Tibial nerve (tissue), 4 donors: ENCODE measurements at regions not wholly inside any gene's neighbourhood (a gene's known extent, or its start where the extent isn't known, plus 50 kb on each side); places are given as distances from the start of the nearest gene placed in this dataset.

Source experiments
- DNase-seq, 2 donors: peaks; one replicate each; pipeline ENCODE4 v3.0.0-alpha.2; 2019; ENCODE audit warnings: low spot score in 2 of 2
- H3K27ac ChIP-seq, 4 donors: fragments of 200-600 bp; sonication (generic) in 3 of 4; one replicate each; pipeline ENCODE4 v1.5.1; 2017 to 2019; ENCODE audit warnings: mild to moderate bottlenecking in 1 of 4
- H3K27me3 ChIP-seq, 2 donors: fragments of 200-600 bp; sonication (generic) in 1 of 2; one replicate each; pipeline versions ENCODE4 v1.5.1 to v1.6.0; 2017 to 2019
- H3K36me3 ChIP-seq, 3 donors: fragments of 200-600 bp; sonication (generic); one replicate each; pipeline ENCODE4 v1.5.1; 2018 to 2019
- H3K4me1 ChIP-seq, 4 donors: fragments of 200-600 bp; sonication (generic) in 3 of 4; one replicate each; pipeline ENCODE4 v1.5.1; 2017 to 2019
- H3K4me3 ChIP-seq, 4 donors: fragments of 200-600 bp; sonication (generic) in 3 of 4; one replicate each; pipeline ENCODE4 v1.5.1; 2017 to 2019; ENCODE audit warnings: mild to moderate bottlenecking in 1 of 4, moderate library complexity in 1 of 4
- H3K9me3 ChIP-seq, 4 donors: fragments of 200-600 bp; sonication (generic) in 3 of 4; one replicate each; pipeline ENCODE4 v1.5.1; 2017 to 2019
- EP300 ChIP-seq, 2 donors: sonication (generic); formaldehyde crosslinking; IDR thresholded peaks; one replicate each; pipeline ENCODE4 v1.6.1; 2017; ENCODE audit warnings: antibody characterized with exemption in 2 of 2, mild to moderate bottlenecking in 1 of 2
- POLR2A ChIP-seq, 2 donors: fragments of 450-650 bp; IDR thresholded peaks; one replicate each; pipeline ENCODE4 v1.6.1; 2017; ENCODE audit warnings: antibody characterized with exemption in 2 of 2, mild to moderate bottlenecking in 2 of 2, moderate library complexity in 2 of 2
- WGBS, 2 donors: methylation state at CpG; one replicate each; pipeline ENCODE4 v1.1.5; 2018; 5-methylcytosine and 5-hydroxymethylcytosine counted together
- TF ChIP-seq, protein P1 (sequence below), 5 experiments: fragments of 200-600 bp in 3 of 5; fragments of 450-650 bp in 2 of 5; sonication (generic) in 3 of 5; IDR thresholded peaks; one replicate each; pipeline ENCODE4 v1.5.1; 2016 to 2019; ENCODE audit warnings: antibody characterized with exemption in 5 of 5, mild to moderate bottlenecking in 3 of 5, moderate library complexity in 2 of 5

DNA sequence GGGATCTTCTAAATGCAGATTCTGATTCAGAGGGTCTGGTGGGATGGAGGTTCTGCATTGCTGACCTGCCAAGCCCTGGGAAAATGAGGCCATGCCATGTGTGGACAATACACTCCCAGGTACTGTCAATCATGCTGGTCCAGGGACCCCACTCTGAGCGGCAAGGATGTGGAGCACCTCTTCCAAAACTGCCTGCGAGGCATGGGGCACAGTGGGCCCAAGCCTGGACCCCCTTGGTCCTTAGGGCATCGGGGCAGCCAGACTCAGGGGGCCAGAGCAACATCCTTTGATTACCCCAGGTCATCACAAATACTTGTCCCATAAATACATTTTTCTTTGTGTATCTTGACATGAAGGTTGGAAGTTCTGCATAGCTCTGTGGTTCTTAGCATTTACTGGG lies 76.8 kb upstream of the NXT1 start:
- Histone ChIP-seq H3K27me3 (no peaks in the 10 kb centered on the region), H3K4me3 (no peak overlapping the region), H3K4me1 (peaks cover 0 to 5% (median 0%) of the 10 kb centered on the region in 4 donors), H3K9me3 (peaks cover 0 to 5% (median 0%) of the 10 kb centered on the region in 4 donors), H3K36me3 (no peaks in the 10 kb centered on the region), H3K27ac (no peak overlapping the region)
- 88 to 91% methylated on average over 2 to 3 of the region's 3 CpGs for WGBS, 2 donors
- DNase-seq, result no peak
- no peak for TF ChIP-seq POLR2A (IDR thresholded peaks at IDR 0.05)
- no peak for TF ChIP-seq EP300 (IDR thresholded peaks at IDR 0.05)
- TF ChIP-seq, protein P1, sequence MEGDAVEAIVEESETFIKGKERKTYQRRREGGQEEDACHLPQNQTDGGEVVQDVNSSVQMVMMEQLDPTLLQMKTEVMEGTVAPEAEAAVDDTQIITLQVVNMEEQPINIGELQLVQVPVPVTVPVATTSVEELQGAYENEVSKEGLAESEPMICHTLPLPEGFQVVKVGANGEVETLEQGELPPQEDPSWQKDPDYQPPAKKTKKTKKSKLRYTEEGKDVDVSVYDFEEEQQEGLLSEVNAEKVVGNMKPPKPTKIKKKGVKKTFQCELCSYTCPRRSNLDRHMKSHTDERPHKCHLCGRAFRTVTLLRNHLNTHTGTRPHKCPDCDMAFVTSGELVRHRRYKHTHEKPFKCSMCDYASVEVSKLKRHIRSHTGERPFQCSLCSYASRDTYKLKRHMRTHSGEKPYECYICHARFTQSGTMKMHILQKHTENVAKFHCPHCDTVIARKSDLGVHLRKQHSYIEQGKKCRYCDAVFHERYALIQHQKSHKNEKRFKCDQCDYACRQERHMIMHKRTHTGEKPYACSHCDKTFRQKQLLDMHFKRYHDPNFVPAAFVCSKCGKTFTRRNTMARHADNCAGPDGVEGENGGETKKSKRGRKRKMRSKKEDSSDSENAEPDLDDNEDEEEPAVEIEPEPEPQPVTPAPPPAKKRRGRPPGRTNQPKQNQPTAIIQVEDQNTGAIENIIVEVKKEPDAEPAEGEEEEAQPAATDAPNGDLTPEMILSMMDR (IDR thresholded peaks at IDR 0.05), result no peak

DNA sequence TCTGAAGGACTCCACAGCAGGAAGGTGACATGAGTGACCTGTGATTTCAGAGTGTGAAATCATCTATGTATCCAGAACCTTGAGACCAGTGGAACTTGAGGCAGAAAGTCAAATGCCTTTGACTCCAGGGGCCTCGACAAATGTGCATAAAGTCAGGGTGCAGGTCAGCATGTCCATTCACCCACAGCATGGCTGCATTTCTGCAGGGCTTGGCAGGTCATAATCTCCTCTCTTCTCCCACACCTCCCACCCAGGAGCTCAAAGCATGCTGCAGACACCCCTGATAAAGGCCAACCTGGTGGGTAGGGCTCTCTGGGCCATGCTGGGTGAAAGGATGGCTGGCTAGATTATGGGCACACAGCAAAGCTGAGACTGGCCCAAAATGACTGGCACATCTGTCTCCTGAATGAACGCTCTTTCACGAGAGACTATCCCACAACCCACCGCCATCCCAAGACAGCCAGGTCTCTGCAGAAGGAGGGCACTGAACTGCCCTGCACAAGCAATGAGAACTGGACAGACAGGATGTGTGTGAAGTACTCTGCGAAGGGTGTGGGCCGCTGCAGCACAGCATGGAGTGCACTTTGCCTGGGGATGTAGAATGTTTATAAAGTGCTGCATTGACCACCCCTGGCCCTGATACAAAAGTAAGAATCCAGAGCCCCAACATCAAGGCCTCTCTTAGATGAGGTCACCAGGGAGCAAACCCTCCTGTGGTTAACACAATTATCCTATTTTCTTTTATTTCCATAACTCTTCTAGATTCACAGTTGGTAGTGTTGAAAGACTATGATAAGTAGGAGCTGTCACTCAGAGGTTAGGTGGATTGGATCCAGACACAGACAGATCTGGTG lies 78.2 kb upstream of the NXT1 start:
- no peaks in the 10 kb centered on the region for H3K36me3 ChIP-seq
- no peak overlapping the region for H3K4me3 ChIP-seq
- H3K4me1 ChIP-seq, result peaks cover 0 to 5% (median 0%) of the 10 kb centered on the region in 4 donors
- WGBS, 2 donors, result 91 to 96% methylated on average over 6 of the region's 6 CpGs
- TF ChIP-seq POLR2A (IDR thresholded peaks at IDR 0.05), result no peak
- TF ChIP-seq, protein P1 (IDR thresholded peaks at IDR 0.05), result no peak
- H3K9me3 ChIP-seq, result peaks cover 0 to 13% (median 0%) of the 10 kb centered on the region in 4 donors
- H3K27ac ChIP-seq, result no peak overlapping the region
- no peaks in the 10 kb centered on the region for H3K27me3 ChIP-seq
- DNase-seq, result no peak

DNA sequence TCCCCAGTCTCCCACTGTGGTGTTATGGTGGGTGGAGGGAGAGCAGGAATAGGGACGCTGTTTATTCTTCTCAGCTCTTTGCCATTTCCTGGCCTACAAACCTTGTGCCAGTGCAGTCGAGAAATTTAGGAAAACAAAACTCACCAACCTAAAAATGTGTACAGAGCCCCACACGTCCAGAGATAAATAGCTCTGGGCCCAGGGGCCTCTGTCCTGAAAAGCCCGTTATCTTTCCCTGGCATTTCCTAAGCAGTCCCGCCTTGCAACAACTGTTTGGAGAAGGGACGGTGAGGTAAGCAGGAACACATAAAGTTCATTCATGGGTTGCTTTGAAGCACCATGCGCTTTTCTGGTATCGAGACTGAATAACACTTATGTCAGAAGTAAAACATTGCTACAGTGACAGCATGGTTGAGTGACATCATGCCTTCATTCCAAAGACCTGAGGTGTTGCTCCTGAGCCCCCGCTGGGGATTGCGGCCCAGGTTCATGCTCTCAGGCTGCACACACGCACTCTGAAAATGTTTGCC lies 80.1 kb upstream of the NXT1 start:
- H3K36me3 ChIP-seq, result no peaks in the 10 kb centered on the region
- no peak overlapping the region for H3K4me3 ChIP-seq
- no peaks in the 10 kb centered on the region for H3K27me3 ChIP-seq
- 56% methylated on average over 11 of the region's 11 CpGs for WGBS, 2 donors
- H3K9me3 ChIP-seq, result peaks cover 0 to 13% (median 0%) of the 10 kb centered on the region in 4 donors
- no peak for TF ChIP-seq POLR2A (IDR thresholded peaks at IDR 0.05)
- TF ChIP-seq EP300 (IDR thresholded peaks at IDR 0.05), result peak in 1 of 2 donors; percentile 11
- TF ChIP-seq, protein P1 (IDR thresholded peaks at IDR 0.05), result no peak
- no peak for DNase-seq
- peaks cover 0 to 5% (median 0%) of the 10 kb centered on the region in 4 donors for H3K4me1 ChIP-seq
- H3K27ac ChIP-seq, result peak overlapping the region in 2 of 4 donors; percentile 17 to 70

DNA sequence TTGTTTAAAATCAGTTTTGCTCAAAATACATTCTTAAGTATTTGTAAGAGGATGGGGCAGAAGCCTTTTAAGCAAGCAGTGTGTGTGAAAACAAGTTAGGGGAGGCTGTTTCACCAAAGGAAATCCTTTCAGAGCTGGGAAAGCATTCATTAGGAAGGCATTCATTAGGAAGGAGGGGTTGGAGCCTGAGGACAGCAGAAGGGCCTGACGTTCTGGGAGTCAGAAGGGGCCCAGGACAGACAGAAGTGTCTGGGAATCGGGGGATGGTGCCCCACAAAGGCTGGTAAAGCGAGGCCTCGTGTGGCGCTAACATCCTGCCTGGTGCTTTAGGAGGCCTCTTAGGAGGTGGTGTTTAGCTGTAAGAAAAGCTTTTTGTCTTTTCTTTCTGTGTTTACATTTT lies 80.6 kb upstream of the NXT1 start:
- DNase-seq, result no peak
- Histone ChIP-seq H3K9me3 (peaks cover 0 to 13% (median 0%) of the 10 kb centered on the region in 4 donors), H3K27me3 (no peaks in the 10 kb centered on the region), H3K27ac (peak overlapping the region in 2 of 4 donors; percentile 17 to 70), H3K36me3 (no peaks in the 10 kb centered on the region), H3K4me3 (no peak overlapping the region), H3K4me1 (peaks cover 0 to 5% (median 0%) of the 10 kb centered on the region in 4 donors)
- TF ChIP-seq, protein P1 (IDR thresholded peaks at IDR 0.05), result no peak
- TF ChIP-seq EP300 (IDR thresholded peaks at IDR 0.05) (no peak), POLR2A (IDR thresholded peaks at IDR 0.05) (no peak)
- WGBS, 2 donors, result 35 to 57% methylated on average over 5 of the region's 5 CpGs

DNA sequence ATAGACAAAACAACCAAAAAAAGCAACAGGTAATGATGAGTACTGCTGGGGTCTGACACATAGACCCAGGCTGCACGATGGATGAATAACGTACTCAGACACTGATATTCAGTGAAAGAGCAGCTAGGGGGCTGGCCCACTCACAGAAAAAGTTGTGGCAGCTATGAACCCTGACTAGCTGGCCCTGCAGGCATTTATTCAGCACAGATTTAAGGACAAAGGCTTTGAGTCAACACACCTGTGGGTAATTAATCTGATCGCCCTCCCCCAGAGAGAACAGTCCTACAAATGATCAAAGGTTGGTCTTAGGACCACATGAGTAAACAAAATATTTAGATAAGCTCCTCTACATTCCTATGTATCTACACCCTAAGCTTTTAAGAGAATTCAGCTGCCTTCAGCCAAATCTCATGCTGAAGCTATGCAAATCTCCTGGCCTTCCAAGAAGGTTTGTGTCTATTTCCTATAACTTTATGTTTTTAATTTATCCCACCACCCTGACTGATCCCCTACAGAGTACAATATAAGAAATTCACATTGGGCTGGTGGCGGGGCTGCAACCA lies 81.7 kb upstream of the NXT1 start:
- Histone ChIP-seq H3K9me3 (peaks cover 0 to 17% (median 0%) of the 10 kb centered on the region in 4 donors), H3K27ac (peak overlapping the region in 1 of 4 donors; percentile 70), H3K4me3 (no peak overlapping the region), H3K4me1 (peaks cover 0 to 5% (median 0%) of the 10 kb centered on the region in 4 donors), H3K27me3 (no peaks in the 10 kb centered on the region), H3K36me3 (no peaks in the 10 kb centered on the region)
- DNase-seq, result no peak
- TF ChIP-seq, protein P1 (IDR thresholded peaks at IDR 0.05), result no peak
- no peak for TF ChIP-seq EP300 (IDR thresholded peaks at IDR 0.05)
- TF ChIP-seq POLR2A (IDR thresholded peaks at IDR 0.05), result no peak
- 70 to 83% methylated on average over 4 of the region's 4 CpGs for WGBS, 2 donors
